Ammon's horn (tissue), 1 donor: ENCODE measurements at regions not wholly inside any gene's neighbourhood (a gene's known extent, or its start where the extent isn't known, plus 50 kb on each side); places are given as distances from the start of the nearest gene placed in this dataset.

ENCODE experiments used
- DNase-seq: peaks from one replicate; pipeline ENCODE4 v3.0.0-alpha.2; 2016; ENCODE audit warnings: low spot score

DNA sequence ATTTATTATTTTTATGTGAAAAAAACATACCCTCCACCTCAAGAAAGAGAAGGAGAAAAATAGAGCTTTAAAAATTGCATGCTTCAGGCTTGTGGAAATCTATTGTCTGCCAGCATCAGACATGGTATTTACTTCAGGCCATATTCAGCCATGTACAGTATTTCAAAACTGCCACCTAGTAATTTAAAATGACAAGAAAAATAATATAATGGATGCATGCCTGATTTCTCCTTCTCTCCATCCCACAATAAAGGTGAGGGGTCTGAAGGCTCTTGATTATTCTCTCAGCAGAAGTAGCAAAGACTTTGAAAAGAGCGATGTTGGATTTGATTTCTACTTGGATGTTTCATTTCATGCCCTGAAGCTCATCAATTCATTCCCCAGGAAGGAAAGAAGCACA is 250.7 kb downstream of the TBC1D4 start:
- no peak for DNase-seq

DNA sequence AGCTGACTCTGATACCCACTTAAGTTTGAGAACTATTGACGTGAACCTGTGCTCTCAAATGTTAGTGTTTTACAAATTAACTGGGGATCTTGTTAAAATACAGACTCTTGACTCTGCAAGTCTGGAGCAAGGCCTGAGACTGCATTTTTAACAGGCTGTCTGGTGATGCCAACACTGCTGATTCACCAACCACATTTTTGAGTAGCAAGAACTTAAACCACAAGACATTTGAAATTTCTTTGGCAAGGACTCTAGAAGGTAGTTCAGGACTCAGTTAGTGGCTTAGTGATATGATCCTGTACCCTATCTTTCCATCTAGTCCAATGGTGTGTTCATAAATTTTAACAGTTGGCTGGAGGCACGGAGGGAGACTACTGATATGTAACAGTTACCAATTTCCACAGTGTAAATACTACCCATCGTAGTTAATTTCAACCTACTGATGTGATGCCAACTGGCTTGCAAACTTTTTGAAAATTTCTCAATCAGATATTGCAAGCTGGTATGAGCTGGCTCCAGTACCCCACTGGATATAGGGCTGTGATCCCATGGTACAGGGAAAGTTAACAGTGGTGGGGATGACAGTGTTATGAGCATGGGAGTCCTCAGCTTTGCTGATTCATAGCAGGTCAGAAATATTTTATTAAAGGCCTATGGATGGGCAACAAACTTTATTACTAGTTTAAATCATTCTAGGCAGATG is 255.1 kb downstream of the TBC1D4 start:
- DNase-seq, result no peak

DNA sequence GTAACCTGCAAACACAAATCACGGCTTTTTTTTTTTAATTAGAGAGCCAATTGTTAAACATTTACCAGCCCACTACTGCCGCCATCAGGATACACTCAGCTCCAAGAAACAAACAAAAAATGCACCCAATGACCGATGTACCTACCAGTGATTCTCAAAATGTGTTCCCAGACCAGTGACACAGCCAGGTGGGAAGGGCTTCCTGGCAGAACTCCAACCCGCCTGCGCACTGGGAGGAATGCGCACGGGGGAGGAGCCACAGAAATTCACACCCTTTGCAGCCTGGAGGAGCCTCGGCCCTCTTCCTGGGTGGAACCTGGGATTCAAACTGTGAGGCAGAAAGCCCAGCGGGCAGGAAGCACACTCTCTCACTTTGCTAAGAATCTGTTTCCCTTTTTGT is 255.9 kb downstream of the TBC1D4 start:
- DNase-seq, result no peak

DNA sequence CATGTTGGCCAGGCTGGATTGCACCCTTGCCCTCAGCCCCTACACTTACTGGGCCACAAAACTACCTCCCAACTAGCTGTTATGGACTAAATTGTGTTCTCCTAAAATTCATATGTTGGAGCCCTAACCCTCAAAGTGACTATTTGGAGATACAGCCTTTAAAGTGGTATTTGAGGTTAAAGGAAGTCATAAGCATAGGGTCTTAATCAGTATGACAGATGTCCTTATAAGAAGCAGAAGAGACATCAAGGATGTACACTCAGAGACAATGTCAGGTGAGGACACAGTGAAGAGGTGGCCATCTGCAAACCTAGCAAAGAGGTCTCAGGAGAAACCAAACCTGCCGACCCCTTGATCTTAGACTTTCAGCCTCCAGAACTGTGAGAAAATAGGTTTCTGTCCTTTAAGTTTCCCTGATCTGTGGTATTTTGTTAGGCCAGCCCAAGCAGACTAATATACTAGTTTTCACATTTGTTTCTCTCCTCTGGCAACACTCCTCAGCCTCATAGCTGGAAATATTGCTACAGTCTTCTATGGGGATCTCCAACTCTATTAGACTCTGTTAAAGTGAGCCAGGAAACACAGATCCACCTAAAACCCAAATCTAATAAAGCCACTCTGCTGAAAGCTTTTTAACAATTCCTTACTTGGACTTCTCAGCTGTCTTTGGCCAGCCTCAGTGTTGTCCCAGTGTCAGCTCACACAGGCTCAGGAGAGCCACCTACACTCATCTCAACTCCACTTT is 256.5 kb downstream of the TBC1D4 start:
- DNase-seq, result no peak

DNA sequence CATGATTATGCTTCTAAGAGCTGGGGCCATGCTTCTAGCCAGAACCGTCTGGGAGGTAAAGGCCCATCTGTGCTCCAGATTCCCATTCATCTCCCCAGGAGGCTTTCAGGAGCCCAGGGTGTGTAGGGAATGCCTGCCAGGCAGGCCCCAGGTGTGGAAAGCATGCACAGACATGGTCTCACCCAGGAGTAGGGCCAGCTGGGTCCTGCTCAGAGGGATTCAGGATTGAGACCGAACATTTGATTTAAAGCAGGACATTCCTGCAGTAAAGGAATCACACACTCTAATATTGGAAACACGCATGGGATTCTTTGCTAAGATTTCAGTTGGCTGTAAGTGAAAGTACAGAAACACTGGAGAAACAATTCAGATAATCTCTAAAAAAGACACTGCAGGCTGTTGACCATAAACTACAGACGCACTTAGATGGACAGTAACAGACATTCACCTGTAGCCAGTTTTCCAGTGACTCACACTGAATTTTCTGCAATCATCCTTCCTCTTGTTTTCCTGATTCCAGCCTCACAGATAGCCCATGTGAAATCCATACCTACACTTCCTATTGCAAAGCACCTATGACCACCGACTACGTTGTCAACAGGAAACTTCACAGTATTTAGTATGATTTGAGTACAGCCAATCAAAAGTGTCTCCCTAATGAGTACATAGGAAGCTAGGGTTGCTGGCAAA is 257.8 kb downstream of the TBC1D4 start:
- no peak for DNase-seq

DNA sequence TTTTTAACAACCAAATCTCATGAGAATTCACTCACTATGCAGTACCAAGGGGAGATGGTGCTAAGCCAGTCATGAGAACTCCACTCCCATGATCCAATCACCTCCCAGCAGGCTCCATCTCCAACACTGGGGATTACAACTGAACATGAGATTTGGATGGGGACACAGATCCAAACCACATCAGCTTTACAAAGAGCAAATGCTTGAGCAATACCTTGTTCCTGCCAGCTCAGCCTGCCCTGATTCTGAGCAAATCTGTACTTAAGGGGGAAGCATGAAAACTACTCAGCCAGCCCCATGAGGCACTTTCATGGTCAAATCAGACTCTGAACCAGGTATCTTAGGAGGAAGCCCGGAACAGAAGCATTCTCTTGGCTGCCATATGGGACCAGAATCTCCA is 259.9 kb downstream of the TBC1D4 start:
- no peak for DNase-seq

DNA sequence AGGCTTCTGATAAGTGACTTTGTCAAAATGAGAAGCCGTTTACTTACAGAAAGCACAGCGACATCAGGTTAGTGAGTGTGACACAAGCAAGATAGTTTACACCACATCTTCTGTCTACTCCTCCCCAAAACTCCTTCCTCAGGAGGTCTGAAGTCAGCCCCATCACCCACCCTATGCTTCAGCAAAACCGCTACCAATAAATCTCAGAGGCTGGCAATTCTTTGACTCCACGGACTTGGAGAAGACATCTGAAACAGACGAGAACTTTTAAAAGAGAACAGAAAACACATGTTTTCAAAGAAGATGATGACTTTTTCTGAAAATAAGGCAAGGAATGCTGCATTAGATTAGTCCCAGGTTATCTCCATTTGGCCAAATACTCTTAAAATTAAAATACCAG is 261.1 kb downstream of the TBC1D4 start:
- no peak for DNase-seq

DNA sequence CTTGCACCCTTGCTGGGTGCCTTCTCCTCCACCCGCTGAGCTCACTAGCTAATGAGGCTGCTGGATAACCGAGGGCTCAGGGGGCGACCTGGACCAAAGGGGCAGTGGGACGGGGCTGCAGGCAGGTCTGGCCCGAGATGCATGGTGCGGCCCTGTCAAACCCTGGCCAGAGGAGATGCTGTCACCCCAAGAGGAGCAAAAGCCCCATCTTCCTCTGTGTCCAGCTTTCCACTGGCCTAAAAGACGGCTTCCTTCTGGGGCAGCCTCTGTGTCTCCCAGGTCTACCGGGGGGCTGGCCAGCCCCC is 261.8 kb downstream of the TBC1D4 start:
- no peak for DNase-seq

DNA sequence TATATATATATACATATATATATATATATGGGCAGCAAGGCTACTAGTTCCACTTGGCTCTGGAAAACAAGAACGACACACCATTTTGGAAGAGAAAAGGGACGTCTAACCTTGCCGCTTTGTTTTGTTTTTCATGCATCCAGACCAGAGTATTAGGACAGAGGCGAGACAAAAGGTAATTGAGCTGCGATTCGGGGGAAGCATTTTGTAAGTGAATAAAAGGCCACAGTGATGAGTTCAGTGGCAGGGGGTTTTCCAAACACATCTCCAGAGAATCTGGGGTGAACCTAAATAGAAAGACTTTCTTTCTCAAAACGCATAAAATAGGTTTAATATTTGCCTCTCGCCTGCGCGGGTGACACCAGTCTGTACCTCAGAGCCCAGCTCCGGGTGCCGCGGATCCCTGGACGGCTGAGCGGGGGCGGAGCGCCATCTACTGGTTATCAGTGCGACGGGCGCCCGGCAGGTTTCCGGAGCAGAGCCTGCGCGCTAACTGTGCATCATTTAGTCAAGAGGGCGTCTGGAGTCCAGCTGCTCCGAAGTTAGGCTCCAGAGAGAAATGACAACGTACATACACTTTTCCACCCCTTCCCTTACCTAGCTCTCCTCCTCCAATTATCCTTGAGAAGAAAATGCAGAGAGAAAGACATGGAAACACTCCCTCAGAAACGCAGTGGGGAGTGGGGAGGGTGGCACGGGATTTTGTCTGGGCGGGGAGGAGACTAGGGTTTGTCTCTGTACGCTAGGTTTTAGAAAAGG is 262.3 kb downstream of the TBC1D4 start:
- peak; percentile 85 for DNase-seq

DNA sequence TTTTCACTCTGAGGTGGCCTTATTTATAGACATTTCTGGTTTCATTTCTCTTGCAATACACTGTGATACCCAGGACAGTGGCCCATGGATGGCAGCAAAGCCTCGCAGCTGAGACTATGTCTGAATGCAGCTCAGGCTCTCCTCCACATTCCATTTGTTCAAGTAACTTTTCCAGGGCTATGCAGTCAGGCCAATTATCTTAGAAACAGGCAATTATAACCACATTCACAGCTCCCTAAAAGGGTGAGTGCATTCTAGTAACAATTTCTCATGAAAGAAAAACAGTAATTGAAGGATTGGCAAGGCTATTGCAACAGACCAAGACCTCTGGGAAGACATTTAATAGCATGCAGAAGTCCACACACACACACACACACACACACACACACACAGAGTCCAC is 264.0 kb downstream of the TBC1D4 start:
- DNase-seq, result peak; percentile 54

DNA sequence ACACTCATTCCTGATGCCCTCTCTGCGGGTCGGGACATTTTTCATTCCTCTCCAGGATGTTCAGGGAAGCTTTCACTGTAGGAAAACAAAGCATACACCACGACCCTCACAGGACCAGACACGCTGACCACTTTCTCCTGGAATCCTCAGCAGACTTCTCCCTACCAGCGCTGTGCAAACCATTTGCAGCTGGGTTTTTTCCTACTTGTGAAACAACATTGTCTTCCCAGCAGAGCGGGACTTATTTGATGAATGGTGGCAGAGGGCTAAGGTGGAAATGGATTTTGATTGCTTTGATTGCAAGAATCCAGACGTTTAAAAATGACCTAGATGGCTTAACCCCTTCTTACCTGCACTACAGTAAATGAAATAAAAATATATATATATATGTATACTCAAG is 265.9 kb downstream of the TBC1D4 start:
- no peak for DNase-seq

DNA sequence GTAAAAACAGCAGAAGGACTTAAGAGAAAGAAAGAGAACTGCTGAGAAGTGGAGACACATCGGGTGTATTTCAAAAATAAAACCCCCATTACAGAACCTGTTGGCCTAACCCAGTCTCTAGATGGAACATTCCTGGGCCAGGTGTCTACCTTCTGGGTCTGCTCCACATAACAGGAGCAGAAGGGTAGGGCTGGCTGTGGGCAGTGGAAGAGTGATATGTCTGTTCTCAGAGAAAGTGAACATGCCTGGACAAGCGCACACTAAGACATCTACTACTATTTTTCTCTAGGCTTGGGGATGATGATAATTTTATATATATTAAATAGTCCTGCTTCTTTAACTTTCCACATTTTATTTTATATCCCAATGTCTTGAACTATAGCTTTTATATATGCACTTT is 267.1 kb downstream of the TBC1D4 start:
- no peak for DNase-seq

DNA sequence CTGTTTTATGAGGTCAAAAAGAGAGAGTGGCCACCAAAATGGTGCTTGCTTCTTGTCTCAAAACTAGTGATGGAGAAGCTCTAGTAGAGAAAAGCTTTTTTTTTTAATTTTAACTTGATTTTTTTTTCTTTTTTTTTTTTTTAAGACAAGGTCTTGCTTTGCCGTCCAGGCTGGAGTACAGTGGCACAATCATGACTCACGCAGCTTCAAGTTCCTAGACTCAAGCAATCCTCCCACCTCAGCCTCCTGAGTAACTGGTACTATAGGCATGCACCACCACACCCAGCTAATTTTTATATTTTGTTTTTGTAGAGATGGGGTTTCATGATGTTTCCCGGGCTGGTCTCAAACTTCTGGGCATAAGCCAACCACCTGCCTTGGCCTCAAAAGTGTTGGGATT is 279.0 kb downstream of the TBC1D4 start:
- no peak for DNase-seq

DNA sequence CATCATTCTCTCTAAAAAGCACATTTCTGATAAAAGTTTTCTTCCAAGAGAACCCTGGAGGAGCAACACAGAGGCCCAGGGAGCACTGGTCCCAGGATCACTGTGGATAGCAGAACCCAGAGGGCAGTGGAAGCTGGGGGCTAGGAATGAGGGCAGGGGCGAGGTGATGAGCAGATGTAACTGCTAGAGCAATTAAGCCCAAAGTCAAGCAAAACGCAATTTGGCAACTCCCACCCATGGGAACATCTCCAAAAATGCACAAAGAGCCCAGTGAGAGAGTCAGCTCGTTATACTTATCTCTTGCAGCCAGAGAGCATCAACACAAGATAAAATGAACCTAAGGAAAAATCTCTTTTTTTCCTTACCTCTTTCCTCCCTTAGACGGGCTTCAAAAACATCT is 284.2 kb downstream of the TBC1D4 start:
- no peak for DNase-seq

DNA sequence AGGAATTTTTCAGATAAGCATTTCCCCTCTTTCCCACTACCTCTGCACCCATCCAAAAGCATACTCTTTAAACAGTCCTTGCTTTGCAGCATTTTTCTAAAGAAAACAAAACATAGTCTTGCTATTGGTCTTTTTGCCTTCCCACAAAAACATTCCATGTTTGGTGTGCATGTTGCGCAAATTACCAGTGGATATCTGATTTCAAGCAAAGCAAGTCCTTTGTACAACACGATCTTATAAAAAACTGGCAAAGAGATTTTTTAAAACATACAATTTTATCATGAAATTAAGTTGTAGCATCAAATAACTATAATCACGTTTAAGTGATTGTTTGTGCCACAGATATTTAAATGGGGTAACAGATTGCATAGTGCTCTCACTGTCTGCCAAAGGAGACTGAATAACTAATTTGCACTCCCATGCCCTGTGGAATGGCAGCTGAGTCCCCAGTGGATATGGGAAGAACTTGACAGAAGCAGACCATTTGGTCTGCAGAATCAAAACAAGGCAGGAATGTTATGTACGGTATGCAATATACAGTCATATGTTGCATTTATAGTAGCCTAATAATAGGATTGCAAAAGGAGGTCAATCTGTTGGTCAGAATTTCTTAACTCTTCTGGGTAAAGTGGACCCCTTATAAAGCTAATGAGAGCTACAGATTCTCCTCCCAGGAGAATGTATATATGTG is 285.7 kb downstream of the TBC1D4 start:
- DNase-seq, result peak; percentile 11

DNA sequence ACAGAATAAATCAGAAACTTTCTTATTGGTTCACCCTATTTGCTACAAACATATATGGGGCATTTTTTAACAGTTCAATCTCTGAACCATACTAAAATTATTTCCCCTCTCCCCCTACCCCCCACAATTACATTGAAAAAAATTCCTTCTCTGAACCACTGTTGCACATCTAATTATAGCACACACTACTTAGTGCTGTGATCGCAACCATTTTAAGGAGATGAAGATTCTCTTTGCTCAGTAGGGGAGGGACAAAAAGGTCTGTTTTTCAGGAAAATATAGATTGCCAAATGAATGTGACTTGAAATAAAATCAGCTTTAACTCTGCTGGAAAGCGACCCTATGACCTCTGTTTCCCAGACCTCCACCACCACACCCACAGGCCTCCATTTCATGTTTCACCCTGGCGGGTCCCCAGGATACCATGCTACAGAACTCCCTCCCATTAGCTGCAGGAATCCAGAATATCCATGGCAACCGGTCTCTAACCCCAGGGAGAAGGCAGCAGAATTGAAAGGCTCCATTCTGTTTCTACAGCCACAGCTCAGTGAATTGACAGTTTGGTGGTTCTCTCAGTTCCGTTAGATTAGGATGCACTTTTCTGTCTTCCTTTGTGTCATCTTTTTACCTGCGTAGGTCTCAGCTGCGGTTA is 286.3 kb downstream of the TBC1D4 start:
- DNase-seq, result peak; percentile 48

DNA sequence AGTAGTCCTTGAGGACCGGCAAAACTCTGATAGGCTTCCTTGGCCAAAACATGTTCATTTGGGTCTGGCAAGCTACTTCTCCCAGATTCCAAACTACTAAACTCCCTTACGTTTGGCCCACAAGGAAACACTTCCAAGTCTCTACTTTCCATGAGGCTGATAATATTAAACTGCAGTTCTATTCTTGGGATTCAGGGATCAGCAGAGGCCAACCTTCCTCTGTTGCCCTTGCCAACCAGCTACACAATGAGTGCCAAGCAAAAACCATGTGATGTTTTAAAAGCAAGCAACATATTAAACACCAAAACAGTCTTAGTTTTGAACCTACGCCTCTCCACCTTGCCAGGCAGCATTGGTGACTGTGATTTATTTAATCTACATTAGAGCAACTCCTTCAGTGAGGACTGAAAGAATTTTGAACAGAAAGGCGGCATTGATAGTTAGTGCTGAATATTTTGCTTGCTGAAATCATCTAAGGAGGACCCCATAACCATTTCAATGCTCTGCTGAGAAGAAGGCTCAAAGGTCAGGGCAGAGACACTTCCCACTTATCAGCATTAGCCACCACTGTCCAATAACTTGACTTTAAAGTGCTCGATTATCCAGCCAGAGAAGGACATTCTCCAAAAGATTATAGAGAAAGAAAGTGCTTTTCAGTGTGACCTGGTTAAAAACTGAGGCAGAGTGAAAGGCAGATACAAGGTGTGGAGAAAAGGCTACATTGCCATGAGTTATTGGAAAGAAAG is 287.1 kb downstream of the TBC1D4 start:
- DNase-seq, result peak; percentile 38

DNA sequence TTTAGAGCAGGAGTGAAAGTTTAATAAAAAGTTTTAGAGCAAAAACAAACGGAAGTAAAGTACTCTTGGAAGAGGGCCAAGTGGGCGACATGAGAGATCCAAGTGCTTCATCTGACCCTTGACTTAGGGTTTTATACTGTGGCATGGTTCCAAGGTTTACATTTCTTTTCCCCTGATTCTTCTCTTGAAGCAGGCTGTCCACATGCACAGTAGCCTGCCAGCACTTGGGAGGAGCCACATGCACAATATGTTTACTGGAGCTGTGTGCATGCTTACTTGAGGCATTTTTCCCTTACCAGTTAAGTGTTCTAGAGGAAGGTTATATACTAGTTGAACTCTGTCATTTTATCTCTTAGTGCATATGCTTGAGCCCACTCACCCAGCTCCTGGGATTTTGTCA is 295.6 kb downstream of the TBC1D4 start:
- no peak for DNase-seq

DNA sequence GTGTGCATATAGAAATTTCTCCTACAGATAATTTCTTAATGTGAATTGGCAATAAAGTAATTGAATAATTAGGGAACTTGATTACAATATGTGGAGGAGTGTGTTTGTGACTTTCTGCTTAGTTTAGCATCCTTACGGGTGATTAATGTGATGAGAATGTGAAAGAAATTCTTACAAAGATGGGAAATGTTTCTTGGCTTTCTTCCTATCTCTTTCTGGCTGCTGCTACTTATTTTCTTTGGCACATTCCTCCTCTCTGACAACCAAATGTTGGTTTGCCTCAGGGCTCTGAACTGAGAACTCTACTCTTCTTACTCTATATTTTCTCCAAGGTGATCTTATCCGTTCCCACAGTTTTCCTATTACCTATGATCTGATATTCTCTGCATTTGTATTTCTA is 300.1 kb downstream of the TBC1D4 start:
- DNase-seq, result no peak

DNA sequence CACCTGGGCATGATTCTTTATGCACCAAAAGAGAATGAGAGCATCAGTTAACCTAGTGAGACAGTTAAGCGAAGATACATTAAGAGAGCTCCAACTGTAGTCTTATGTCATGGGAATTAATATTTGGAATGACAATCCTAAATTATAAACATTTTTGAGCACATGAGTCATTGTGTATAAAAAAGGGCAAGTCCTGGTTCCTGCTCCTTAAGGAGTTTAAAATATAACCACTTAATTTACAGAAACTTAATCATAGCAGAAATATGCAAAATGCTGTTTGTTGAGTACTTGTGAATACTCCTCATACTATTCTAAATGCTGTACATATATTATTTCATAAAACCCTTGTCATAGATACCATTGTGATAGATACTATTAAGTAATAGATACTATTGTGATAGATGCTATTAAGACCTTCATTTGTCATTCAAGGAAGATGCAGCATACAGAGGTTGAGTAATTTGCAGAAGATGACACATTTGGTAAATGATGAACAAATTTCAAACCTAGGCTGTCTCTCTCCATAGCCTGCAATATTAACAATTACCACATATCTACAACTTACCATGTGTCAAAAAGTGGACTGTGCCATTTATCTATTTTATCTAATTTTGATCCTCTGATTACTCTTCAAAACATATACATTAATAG is 301.0 kb downstream of the TBC1D4 start:
- no peak for DNase-seq
